Breast epithelium (tissue), 3 donors: ENCODE measurements at regions not wholly inside any gene's neighbourhood (a gene's known extent, or its start where the extent isn't known, plus 50 kb on each side); places are given as distances from the start of the nearest gene placed in this dataset.

Source experiments
- POLR2A ChIP-seq: fragments of 450-650 bp; IDR thresholded peaks from one replicate; pipeline ENCODE4 v1.6.1; 2016; ENCODE audit warnings: antibody characterized with exemption, mild to moderate bottlenecking, moderate library complexity
- TF ChIP-seq, protein P1 (sequence below), 3 donors: fragments of 450-650 bp; IDR thresholded peaks; one replicate each; pipeline ENCODE4 v1.5.1; 2016 to 2017; ENCODE audit warnings: antibody characterized with exemption in 3 of 3, mild to moderate bottlenecking in 3 of 3, moderate library complexity in 3 of 3

- TF ChIP-seq, protein P1, sequence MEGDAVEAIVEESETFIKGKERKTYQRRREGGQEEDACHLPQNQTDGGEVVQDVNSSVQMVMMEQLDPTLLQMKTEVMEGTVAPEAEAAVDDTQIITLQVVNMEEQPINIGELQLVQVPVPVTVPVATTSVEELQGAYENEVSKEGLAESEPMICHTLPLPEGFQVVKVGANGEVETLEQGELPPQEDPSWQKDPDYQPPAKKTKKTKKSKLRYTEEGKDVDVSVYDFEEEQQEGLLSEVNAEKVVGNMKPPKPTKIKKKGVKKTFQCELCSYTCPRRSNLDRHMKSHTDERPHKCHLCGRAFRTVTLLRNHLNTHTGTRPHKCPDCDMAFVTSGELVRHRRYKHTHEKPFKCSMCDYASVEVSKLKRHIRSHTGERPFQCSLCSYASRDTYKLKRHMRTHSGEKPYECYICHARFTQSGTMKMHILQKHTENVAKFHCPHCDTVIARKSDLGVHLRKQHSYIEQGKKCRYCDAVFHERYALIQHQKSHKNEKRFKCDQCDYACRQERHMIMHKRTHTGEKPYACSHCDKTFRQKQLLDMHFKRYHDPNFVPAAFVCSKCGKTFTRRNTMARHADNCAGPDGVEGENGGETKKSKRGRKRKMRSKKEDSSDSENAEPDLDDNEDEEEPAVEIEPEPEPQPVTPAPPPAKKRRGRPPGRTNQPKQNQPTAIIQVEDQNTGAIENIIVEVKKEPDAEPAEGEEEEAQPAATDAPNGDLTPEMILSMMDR (IDR thresholded peaks at IDR 0.05): no peak
- TF ChIP-seq POLR2A: no peak
Measured at GRCh38 chr17:70278844-70279462, 109.6 kb downstream of the KCNJ2 start.
